H9 (cell line): ENCODE measurements at regions not wholly inside any gene's neighbourhood (a gene's known extent, or its start where the extent isn't known, plus 50 kb on each side); places are given as distances from the start of the nearest gene placed in this dataset.

Experiments
- DNase-seq: peaks from one replicate; pipeline ENCODE4 v3.0.0-alpha.2; 2017
- H2AFZ ChIP-seq: one replicate; pipeline ENCODE4 v1.6.1; 2013; ENCODE audit warnings: mild to moderate bottlenecking, low read length, control low read depth, moderate library complexity
- H2AK5ac ChIP-seq: 2 replicates; pipeline ENCODE4 v1.6.1; 2013; ENCODE audit warnings: low read length, control low read depth, mixed read lengths; ENCODE audit not compliant: insufficient read length
- H2BK120ac ChIP-seq: one replicate; pipeline ENCODE4 v1.6.1; 2013; ENCODE audit warnings: low read depth, mild to moderate bottlenecking, low read length, control low read depth, inconsistent platforms; ENCODE audit not compliant: poor library complexity, severe bottlenecking
- H2BK12ac ChIP-seq: 2 replicates; pipeline ENCODE4 v1.6.1; 2013; ENCODE audit warnings: low read length, control low read depth, mixed read lengths, low read depth; ENCODE audit not compliant: insufficient read length
- H2BK15ac ChIP-seq: 2 replicates; pipeline ENCODE4 v1.6.1; 2013; ENCODE audit warnings: low read depth, low read length, control low read depth
- H2BK20ac ChIP-seq: one replicate; pipeline ENCODE4 v1.6.1; 2013; ENCODE audit warnings: low read depth, mild to moderate bottlenecking, low read length, control low read depth, inconsistent platforms; ENCODE audit not compliant: poor library complexity, severe bottlenecking
- H2BK5ac ChIP-seq: 2 replicates; pipeline ENCODE4 v1.6.1; 2013; ENCODE audit warnings: low read length, control low read depth, mixed read lengths; ENCODE audit not compliant: insufficient read length
- H3K14ac ChIP-seq: 2 replicates; pipeline ENCODE4 v1.6.1; 2013; ENCODE audit warnings: low read length, control low read depth; ENCODE audit not compliant: insufficient read depth
- H3K18ac ChIP-seq: 2 replicates; pipeline ENCODE4 v1.6.1; 2013; ENCODE audit warnings: low read depth, mild to moderate bottlenecking, mixed read lengths, low read length, control low read depth; ENCODE audit not compliant: insufficient read length
- H3K23ac ChIP-seq: 2 replicates; pipeline ENCODE4 v1.6.1; 2013; ENCODE audit warnings: low read length, control low read depth, mixed read lengths, low read depth; ENCODE audit not compliant: insufficient read length
- H3K23me2 ChIP-seq: 2 replicates; pipeline ENCODE4 v1.6.1; 2013; ENCODE audit warnings: low read depth, mild to moderate bottlenecking, mixed read lengths, low read length, control low read depth; ENCODE audit not compliant: insufficient read length, poor library complexity, severe bottlenecking
- H3K27ac ChIP-seq: 2 replicates; pipeline ENCODE4 v1.5.1; 2013; ENCODE audit warnings: low read length, control low read depth, mixed read lengths, low read depth; ENCODE audit not compliant: insufficient read length
- H3K27me3 ChIP-seq: 2 replicates; pipeline ENCODE4 v1.6.1; 2013; ENCODE audit warnings: low read length, control low read depth, inconsistent platforms; ENCODE audit not compliant: insufficient read depth
- H3K4ac ChIP-seq: 2 replicates; pipeline ENCODE4 v1.6.1; 2013; ENCODE audit warnings: low read depth, mild to moderate bottlenecking, control low read depth, inconsistent platforms, low read length, moderate library complexity
- H3K4me1 ChIP-seq: 2 replicates; pipeline ENCODE4 v1.6.1; 2013; ENCODE audit warnings: low read length, control low read depth, inconsistent platforms; ENCODE audit not compliant: insufficient read depth
- H3K4me2 ChIP-seq: 2 replicates; pipeline ENCODE4 v1.6.1; 2013; ENCODE audit warnings: low read length, control low read depth, mixed read lengths; ENCODE audit not compliant: insufficient read length, insufficient read depth
- H3K56ac ChIP-seq: 2 replicates; pipeline ENCODE4 v1.6.1; 2013; ENCODE audit warnings: low read depth, mild to moderate bottlenecking, mixed read lengths, low read length, control low read depth; ENCODE audit not compliant: insufficient read length
- H3K79me1 ChIP-seq: 2 replicates; pipeline ENCODE4 v1.6.1; 2013; ENCODE audit warnings: low read depth, mild to moderate bottlenecking, moderate library complexity, low read length, control low read depth, inconsistent platforms; ENCODE audit not compliant: insufficient read depth, poor library complexity, severe bottlenecking
- H3K79me2 ChIP-seq: 2 replicates; pipeline ENCODE4 v1.6.1; 2013; ENCODE audit warnings: low read length, control low read depth, inconsistent platforms; ENCODE audit not compliant: insufficient read depth
- H3K9ac ChIP-seq: 2 replicates; pipeline ENCODE4 v1.6.1; 2013; ENCODE audit warnings: low read length, control low read depth, mixed read lengths; ENCODE audit not compliant: insufficient read length; ENCODE audit errors: extremely low read depth
- H3K9me3 ChIP-seq: one replicate; pipeline ENCODE4 v1.6.1; 2013; ENCODE audit warnings: low read depth, low read length, inconsistent platforms; ENCODE audit not compliant: control insufficient read depth
- H3T11ph ChIP-seq: one replicate; pipeline ENCODE4 v1.6.1; 2013; ENCODE audit warnings: mild to moderate bottlenecking, low read length, control low read depth, inconsistent platforms
- H4K20me1 ChIP-seq: one replicate; pipeline ENCODE4 v1.6.1; 2013; ENCODE audit not compliant: control insufficient read depth, insufficient read length, insufficient read depth
- H4K5ac ChIP-seq: 2 replicates; pipeline ENCODE4 v1.6.1; 2013; ENCODE audit warnings: low read depth, mild to moderate bottlenecking, mixed read lengths, low read length, control low read depth; ENCODE audit not compliant: insufficient read length
- H4K8ac ChIP-seq: replicated peaks from 2 replicates; pipeline ENCODE4 v1.6.1; 2013; ENCODE audit warnings: low read length, control low read depth, mixed read lengths, low read depth; ENCODE audit not compliant: insufficient read length
- H4K91ac ChIP-seq: 2 replicates; pipeline ENCODE4 v1.6.1; 2013; ENCODE audit warnings: low read depth, mild to moderate bottlenecking, moderate library complexity, mixed read lengths, low read length, control low read depth; ENCODE audit not compliant: insufficient read length
- H3K27ac Mint-ChIP-seq, 3 experiments: 2 replicates in 2 of 3; 3 replicates in 1 of 3; pipeline ENCODE4 v1.8.0; 2020 to 2021; ENCODE audit warnings: mixed read lengths in 3 of 3, mild to moderate bottlenecking in 1 of 3, moderate library complexity in 1 of 3
- H3K27me3 Mint-ChIP-seq: 2 replicates; pipeline ENCODE4 v1.8.0; 2021; ENCODE audit warnings: low read depth, mild to moderate bottlenecking, moderate library complexity, mixed read lengths
- H3K36me3 Mint-ChIP-seq, 3 experiments: 2 replicates in 2 of 3; 3 replicates in 1 of 3; pipeline ENCODE4 v1.8.0; 2020 to 2021; ENCODE audit warnings: low read depth in 3 of 3, mixed read lengths in 3 of 3; ENCODE audit not compliant: insufficient read depth in 1 of 3
- H3K4me1 Mint-ChIP-seq, 2 experiments: 2 replicates each; pipeline ENCODE4 v1.8.0; 2020; ENCODE audit warnings: mixed read lengths in 2 of 2
- H3K4me3 Mint-ChIP-seq, 2 experiments: 2 replicates in 1 of 2; 3 replicates in 1 of 2; pipeline ENCODE4 v1.8.0; 2020 to 2021; ENCODE audit warnings: mild to moderate bottlenecking in 2 of 2, mixed read lengths in 2 of 2, moderate library complexity in 1 of 2
- H3K9me3 Mint-ChIP-seq, 2 experiments: 2 replicates in 1 of 2; 3 replicates in 1 of 2; pipeline ENCODE4 v1.8.0; 2020; ENCODE audit warnings: mild to moderate bottlenecking in 2 of 2, mixed read lengths in 2 of 2, moderate library complexity in 1 of 2
- whole genome bisulfite sequencing: extraction: QIAGEN DNeasy Blood & Tissue Kit; methylation state at CpG from one replicate; pipeline ENCODE4 v1.1.7; 2013; ENCODE audit warnings: missing lambda C conversion rate, low lambda C conversion rate, mixed read lengths; ENCODE audit not compliant: insufficient read length; ENCODE audit errors: extremely low coverage; 5-methylcytosine and 5-hydroxymethylcytosine counted together
- TF ChIP-seq, protein P1 (sequence below): fragments of 200-600 bp; sonication (generic); conservative IDR thresholded peaks from 3 replicates; pipeline ENCODE4 v1.8.0; 2021; ENCODE audit warnings: antibody characterized with exemption, mild to moderate bottlenecking

DNA sequence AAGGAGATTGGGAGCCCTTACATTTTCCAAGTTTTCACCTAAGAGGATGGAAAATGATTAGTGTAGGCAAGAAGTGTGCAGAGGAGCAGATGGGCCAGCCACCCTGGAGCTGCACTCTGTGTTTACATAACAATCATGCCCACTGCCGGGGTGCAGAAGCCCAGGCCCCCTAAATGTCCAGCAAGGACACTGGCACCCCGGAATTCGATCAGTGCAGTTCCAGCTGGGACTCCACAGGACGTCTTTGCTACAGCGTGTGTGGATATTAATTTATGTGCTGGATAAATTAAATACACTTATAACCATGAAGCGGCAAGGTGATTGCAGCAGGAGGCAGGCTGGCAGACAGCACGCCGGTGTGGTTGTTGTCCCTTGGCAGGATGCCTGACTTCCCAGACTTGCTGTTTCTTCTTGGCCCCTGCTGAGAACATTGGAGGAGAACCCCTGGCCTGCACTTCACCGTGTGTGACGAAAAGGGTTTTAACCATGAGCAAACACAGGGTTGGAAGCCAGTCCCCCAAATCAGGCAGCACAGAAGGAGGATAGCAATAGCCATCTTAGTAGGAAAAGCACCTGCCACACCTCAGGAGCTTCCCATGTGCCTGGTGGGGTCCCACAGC lies 73.7 kb downstream of the GADD45G start:
- Histone ChIP-seq H3K27me3 (no peaks in the 10 kb centered on the region), H3K27ac (peak overlapping the region; percentile 92), H2BK120ac (no peak overlapping the region), H2BK15ac (no peak overlapping the region; the same call in 1 of the 2 replicates), H3K79me1 (no peaks in the 10 kb centered on the region), H3K56ac (no peak overlapping the region), H3K4ac (no peak overlapping the region), H3K4me1 (peaks cover 16% of the 10 kb centered on the region), H4K5ac (no peak overlapping the region), H4K8ac (no peak overlapping the region), H3K18ac (peak overlapping the region; percentile 33), H4K91ac (peak overlapping the region; percentile 6), H4K20me1 (no peaks in the 10 kb centered on the region), H3K79me2 (no peaks in the 10 kb centered on the region), H2BK12ac (no peak overlapping the region), H3K4me2 (peak overlapping the region; percentile 45), H3K9me3 (peaks cover 8% of the 10 kb centered on the region), H3K23ac (no peak overlapping the region), H2AK5ac (peak overlapping the region; percentile 52), H2BK20ac (no peak overlapping the region), H3K23me2 (no peaks in the 10 kb centered on the region), H2AFZ (no peak overlapping the region), H3K9ac (no peak overlapping the region), H3K14ac (0 out of 2 replicates have a peak overlapping the region, but pooled peaks have one; percentile 8), H2BK5ac (no peak overlapping the region), H3T11ph (no peak overlapping the region)
- H3K4me1 Mint-ChIP-seq: peaks cover 61 to 69% of the 10 kb centered on the region in 2 experiments
- peak overlapping the region; percentile 97 to 99 (median 98) for H3K27ac Mint-ChIP-seq
- no CpG with 5 or more reads among the region's 10 CpGs for WGBS
- TF ChIP-seq, protein P1, sequence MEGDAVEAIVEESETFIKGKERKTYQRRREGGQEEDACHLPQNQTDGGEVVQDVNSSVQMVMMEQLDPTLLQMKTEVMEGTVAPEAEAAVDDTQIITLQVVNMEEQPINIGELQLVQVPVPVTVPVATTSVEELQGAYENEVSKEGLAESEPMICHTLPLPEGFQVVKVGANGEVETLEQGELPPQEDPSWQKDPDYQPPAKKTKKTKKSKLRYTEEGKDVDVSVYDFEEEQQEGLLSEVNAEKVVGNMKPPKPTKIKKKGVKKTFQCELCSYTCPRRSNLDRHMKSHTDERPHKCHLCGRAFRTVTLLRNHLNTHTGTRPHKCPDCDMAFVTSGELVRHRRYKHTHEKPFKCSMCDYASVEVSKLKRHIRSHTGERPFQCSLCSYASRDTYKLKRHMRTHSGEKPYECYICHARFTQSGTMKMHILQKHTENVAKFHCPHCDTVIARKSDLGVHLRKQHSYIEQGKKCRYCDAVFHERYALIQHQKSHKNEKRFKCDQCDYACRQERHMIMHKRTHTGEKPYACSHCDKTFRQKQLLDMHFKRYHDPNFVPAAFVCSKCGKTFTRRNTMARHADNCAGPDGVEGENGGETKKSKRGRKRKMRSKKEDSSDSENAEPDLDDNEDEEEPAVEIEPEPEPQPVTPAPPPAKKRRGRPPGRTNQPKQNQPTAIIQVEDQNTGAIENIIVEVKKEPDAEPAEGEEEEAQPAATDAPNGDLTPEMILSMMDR: no peak
- peaks cover 6% of the 10 kb centered on the region for H3K27me3 Mint-ChIP-seq
- peaks cover 0 to 17% (median 3%) of the 10 kb centered on the region in 3 experiments; a peak in 3 of 7 replicates for H3K36me3 Mint-ChIP-seq
- peaks cover 11 to 16% of the 10 kb centered on the region in 2 experiments; a peak in 4 of 5 replicates for H3K9me3 Mint-ChIP-seq
- H3K4me3 Mint-ChIP-seq: peak overlapping the region; percentile 28 to 45
- peak; percentile 47 for DNase-seq
